ENCODE measurements at regions not wholly inside any gene's neighbourhood (a gene's known extent, or its start where the extent isn't known, plus 50 kb on each side); places are given as distances from the start of the nearest gene placed in this dataset.
"Not testable (repeated sequence)": the region's sequence is repeated elsewhere in the genome, so short reads cannot be mapped to it uniquely, and the experiment has no call there.

DNA sequence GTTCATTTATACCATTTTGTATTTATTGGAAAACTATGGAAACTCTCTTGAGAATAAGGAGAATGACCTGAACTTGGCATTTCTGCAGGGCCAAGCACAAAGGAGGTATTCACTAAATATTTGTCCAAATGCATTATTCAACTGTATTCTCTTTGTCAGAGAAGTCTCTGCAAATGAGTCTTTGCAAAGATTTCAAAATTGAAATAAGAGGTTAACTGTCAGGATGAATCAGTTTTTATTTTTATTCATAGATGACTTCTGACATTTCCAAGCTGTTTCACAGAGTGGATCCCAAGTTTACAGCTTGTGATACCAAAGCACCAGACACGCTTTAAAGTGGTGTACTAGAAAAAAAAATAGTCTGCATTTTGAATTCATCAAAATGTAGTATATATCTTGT lies 131.6 kb downstream of the UTRN start:
- TF ChIP-seq SUZ12 (IDR thresholded peaks at IDR 0.05; ENCODE audit: extremely low read depth, insufficient read depth, insufficient read length) = no peak
- no peak for TF ChIP-seq ZNF274 (IDR thresholded peaks at IDR 0.05; ENCODE audit: low read depth, low read length)
- no peak for TF ChIP-seq YY1 (IDR thresholded peaks at IDR 0.05; ENCODE audit: insufficient read depth, insufficient read length)
- no peaks in the 10 kb centered on the region for H3K9me3 ChIP-seq (ENCODE audit: insufficient read depth, low read length)
- H3K9ac ChIP-seq (ENCODE audit: insufficient read length, low read depth) = no peak overlapping the region
- DNase-seq (ENCODE audit: low read depth, low spot score) = no peak
- H3K4me1 ChIP-seq (ENCODE audit: insufficient read depth, insufficient read length) = no peaks in the 10 kb centered on the region
- H3K36me3 ChIP-seq (ENCODE audit: insufficient read depth, insufficient read length, low read length) = no peaks in the 10 kb centered on the region
- no peak overlapping the region for H3K4me3 ChIP-seq (ENCODE audit: insufficient read length, low read depth)
- no peaks in the 10 kb centered on the region for H3K27me3 ChIP-seq (ENCODE audit: insufficient read depth, insufficient read length)

DNA sequence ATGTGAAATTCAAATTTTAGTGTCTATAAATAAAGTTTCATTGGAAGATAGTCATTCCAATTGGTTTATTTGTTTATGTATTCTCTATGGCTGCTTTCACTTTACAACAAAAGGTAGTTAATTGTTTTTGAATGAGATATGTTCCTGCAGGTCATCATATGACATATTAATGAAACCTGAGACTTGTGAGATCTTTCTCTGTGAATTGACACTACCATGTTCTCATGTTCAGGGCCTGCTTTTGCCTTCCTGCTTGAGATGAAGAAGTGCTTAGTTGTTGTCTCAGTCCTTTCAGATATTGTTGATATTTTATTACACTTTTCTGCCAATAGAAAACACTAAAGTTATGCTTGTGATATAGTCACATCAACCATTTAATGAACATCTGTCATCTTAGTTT lies 132.5 kb downstream of the UTRN start:
- Histone ChIP-seq H3K4me3 (ENCODE audit: insufficient read length, low read depth) (no peak overlapping the region), H3K4me1 (ENCODE audit: insufficient read depth, insufficient read length) (no peaks in the 10 kb centered on the region), H3K27me3 (ENCODE audit: insufficient read depth, insufficient read length) (no peaks in the 10 kb centered on the region), H3K36me3 (ENCODE audit: insufficient read depth, insufficient read length, low read length) (no peaks in the 10 kb centered on the region), H3K9ac (ENCODE audit: insufficient read length, low read depth) (no peak overlapping the region), H3K9me3 (ENCODE audit: insufficient read depth, low read length) (no peaks in the 10 kb centered on the region)
- TF ChIP-seq ZNF274 (IDR thresholded peaks at IDR 0.05; ENCODE audit: low read depth, low read length) (no peak), SUZ12 (IDR thresholded peaks at IDR 0.05; ENCODE audit: extremely low read depth, insufficient read depth, insufficient read length) (no peak), YY1 (IDR thresholded peaks at IDR 0.05; ENCODE audit: insufficient read depth, insufficient read length) (no peak)
- no peak for DNase-seq (ENCODE audit: low read depth, low spot score)

DNA sequence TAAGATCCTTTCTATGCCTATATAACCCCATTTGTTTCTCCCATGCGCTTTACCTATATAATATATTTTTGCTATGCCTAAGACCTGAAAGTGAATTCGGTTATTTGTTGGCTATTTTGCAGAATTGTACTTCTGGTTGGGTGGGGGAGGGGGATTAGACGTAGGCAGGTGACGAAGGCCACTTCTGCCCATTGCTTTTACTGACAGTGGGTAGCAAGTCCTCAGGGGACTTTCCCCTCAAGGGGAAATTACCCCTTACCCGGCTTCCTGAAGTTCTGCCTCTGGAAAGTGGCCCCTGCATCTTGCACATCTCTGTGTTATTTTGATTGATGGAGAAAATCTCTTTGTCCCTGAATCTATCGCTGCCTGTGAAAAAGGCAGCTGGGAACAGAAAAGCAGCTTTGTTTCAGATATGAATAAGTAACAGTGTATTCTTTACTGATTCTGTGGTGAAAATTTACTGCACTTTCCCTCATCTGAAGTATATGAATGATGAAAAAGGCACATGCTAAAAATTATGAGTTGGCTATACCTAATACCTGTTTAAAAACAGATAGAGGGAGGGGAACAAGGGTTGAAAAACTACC lies 133.9 kb downstream of the UTRN start:
- DNase-seq (ENCODE audit: low read depth, low spot score) = no peak
- TF ChIP-seq YY1 (IDR thresholded peaks at IDR 0.05; ENCODE audit: insufficient read depth, insufficient read length) = no peak
- no peak for TF ChIP-seq SUZ12 (IDR thresholded peaks at IDR 0.05; ENCODE audit: extremely low read depth, insufficient read depth, insufficient read length)

DNA sequence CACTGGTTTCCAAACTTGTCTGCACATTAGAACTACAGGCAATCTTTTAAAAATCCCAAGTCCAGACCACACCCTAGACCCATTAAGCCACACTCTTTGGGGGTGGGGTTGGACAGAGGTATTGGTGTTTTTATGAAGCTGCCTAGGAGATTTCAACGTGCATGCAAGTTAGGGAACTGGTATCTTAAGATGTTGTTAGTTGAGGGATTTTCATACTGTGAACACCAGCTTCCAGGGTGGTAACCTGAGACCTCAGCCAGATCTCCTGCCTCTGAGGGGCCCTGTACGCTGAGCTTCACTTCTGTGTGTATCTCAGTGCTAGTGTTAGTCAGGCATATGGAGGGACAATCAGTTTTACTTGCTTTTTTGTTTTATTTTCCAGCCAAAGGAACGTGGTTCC lies 138.0 kb downstream of the UTRN start:
- no peak overlapping the region for H3K4me3 ChIP-seq (ENCODE audit: insufficient read length, low read depth)
- H3K27me3 ChIP-seq (ENCODE audit: insufficient read depth, insufficient read length) = no peaks in the 10 kb centered on the region
- peaks cover 19% of the 10 kb centered on the region for H3K36me3 ChIP-seq (ENCODE audit: insufficient read depth, insufficient read length, low read length)
- H3K4me1 ChIP-seq (ENCODE audit: insufficient read depth, insufficient read length) = no peaks in the 10 kb centered on the region
- TF ChIP-seq ZNF274 (IDR thresholded peaks at IDR 0.05; ENCODE audit: low read depth, low read length) (no peak), YY1 (IDR thresholded peaks at IDR 0.05; ENCODE audit: insufficient read depth, insufficient read length) (no peak), SUZ12 (IDR thresholded peaks at IDR 0.05; ENCODE audit: extremely low read depth, insufficient read depth, insufficient read length) (no peak)
- H3K9me3 ChIP-seq (ENCODE audit: insufficient read depth, low read length) = no peaks in the 10 kb centered on the region
- no peak overlapping the region for H3K9ac ChIP-seq (ENCODE audit: insufficient read length, low read depth)
- no peak for DNase-seq (ENCODE audit: low read depth, low spot score)

More for the DNA sequence above, 133.9 kb downstream of the UTRN start:
- Histone ChIP-seq H3K9me3 (ENCODE audit: insufficient read depth, low read length) (no peaks in the 10 kb centered on the region), H3K4me1 (ENCODE audit: insufficient read depth, insufficient read length) (no peaks in the 10 kb centered on the region), H3K27me3 (ENCODE audit: insufficient read depth, insufficient read length) (no peaks in the 10 kb centered on the region), H3K36me3 (ENCODE audit: insufficient read depth, insufficient read length, low read length) (peaks cover 2% of the 10 kb centered on the region), H3K9ac (ENCODE audit: insufficient read length, low read depth) (no peak overlapping the region), H3K4me3 (ENCODE audit: insufficient read length, low read depth) (no peak overlapping the region)

DNA sequence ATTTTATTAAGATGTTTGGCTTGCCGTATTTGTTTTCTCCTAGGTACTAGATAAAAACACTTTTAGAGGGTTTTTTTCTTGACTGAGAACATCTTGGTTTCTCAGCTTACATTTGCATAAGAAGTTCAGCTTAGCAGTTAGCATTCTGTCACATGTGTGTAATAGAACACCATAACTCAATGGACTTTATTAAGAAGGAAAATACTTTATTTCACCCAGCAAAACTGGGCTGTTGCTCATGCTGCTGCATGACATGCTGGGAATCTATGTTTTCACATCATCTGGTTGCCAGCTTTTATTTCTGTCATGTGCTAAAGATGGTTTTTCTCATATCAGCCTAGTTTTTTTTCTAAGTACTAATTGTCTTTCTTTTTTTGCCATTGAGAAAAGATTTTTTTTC lies 144.6 kb downstream of the UTRN start:
- Histone ChIP-seq H3K9me3 (ENCODE audit: insufficient read depth, low read length) (no peaks in the 10 kb centered on the region), H3K36me3 (ENCODE audit: insufficient read depth, insufficient read length, low read length) (peaks cover 28% of the 10 kb centered on the region), H3K4me3 (ENCODE audit: insufficient read length, low read depth) (no peak overlapping the region), H3K9ac (ENCODE audit: insufficient read length, low read depth) (no peak overlapping the region), H3K4me1 (ENCODE audit: insufficient read depth, insufficient read length) (no peaks in the 10 kb centered on the region), H3K27me3 (ENCODE audit: insufficient read depth, insufficient read length) (no peaks in the 10 kb centered on the region)
- no peak for DNase-seq (ENCODE audit: low read depth, low spot score)
- TF ChIP-seq YY1 (IDR thresholded peaks at IDR 0.05; ENCODE audit: insufficient read depth, insufficient read length) (no peak), SUZ12 (IDR thresholded peaks at IDR 0.05; ENCODE audit: extremely low read depth, insufficient read depth, insufficient read length) (no peak), ZNF274 (IDR thresholded peaks at IDR 0.05; ENCODE audit: low read depth, low read length) (no peak)

DNA sequence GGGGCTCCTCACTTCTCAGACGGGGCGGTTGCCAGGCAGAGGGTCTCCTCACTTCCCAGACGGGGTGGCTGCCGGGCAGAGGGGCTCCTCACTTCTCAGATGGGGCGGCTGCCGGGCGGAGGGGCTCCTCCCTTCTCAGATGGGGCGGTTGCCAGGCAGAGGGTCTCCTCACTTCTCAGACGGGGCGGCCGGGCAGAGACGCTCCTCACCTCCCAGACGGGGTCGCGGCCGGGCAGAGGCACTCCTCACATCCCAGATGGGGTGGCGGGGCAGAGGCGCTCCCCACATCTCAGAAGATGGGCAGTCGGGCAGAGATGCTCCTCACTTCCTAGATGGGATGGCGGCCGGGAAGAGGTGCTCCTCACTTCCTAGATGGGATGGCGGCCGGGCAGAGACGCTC lies 148.3 kb downstream of the UTRN start:
- not testable (repeated sequence) for DNase-seq (ENCODE audit: low read depth, low spot score); H3K4me3 ChIP-seq (ENCODE audit: insufficient read length, low read depth); H3K4me1 ChIP-seq (ENCODE audit: insufficient read depth, insufficient read length); H3K27me3 ChIP-seq (ENCODE audit: insufficient read depth, insufficient read length); H3K9ac ChIP-seq (ENCODE audit: insufficient read length, low read depth); H3K9me3 ChIP-seq (ENCODE audit: insufficient read depth, low read length)
- peaks cover 35% of the 10 kb centered on the region for H3K36me3 ChIP-seq (ENCODE audit: insufficient read depth, insufficient read length, low read length)

DNA sequence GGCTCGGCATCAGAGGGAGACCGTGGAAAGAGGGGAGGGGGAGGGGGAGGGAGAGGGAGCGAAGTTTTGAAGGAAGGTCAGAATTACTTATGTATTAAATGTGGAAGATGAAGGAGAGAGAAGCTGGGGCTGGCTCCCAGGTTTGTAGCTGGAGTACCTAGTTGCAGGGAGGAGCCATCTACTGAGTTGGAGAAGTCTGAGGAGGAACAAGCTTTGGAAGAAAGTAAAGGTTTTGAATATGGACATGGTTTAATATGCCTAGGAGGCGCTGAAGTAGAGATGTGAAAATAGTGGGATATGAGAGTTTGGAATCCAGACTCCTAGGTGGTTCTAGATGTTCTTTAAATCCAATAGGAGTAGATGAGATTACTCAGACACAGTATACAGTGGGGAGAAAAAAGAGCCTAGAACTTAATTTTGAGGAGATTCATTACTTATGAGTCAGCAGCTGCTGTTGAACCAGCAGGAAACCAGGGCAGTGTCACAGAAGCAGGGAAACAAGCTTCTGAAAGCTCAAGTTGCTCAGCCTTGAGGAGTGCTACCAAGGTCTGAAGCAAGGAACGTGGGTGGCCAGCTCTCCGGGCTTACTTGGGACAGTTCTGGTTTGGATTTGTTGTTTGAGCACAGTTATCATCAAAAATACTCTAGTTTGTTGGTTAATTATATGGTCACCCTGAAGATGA lies 149.3 kb downstream of the UTRN start:
- Histone ChIP-seq H3K9me3 (ENCODE audit: insufficient read depth, low read length) (no peaks in the 10 kb centered on the region), H3K36me3 (ENCODE audit: insufficient read depth, insufficient read length, low read length) (peaks cover 40% of the 10 kb centered on the region), H3K4me1 (ENCODE audit: insufficient read depth, insufficient read length) (no peaks in the 10 kb centered on the region), H3K27me3 (ENCODE audit: insufficient read depth, insufficient read length) (no peaks in the 10 kb centered on the region), H3K9ac (ENCODE audit: insufficient read length, low read depth) (no peak overlapping the region), H3K4me3 (ENCODE audit: insufficient read length, low read depth) (no peak overlapping the region)
- TF ChIP-seq YY1 (IDR thresholded peaks at IDR 0.05; ENCODE audit: insufficient read depth, insufficient read length) (no peak), SUZ12 (IDR thresholded peaks at IDR 0.05; ENCODE audit: extremely low read depth, insufficient read depth, insufficient read length) (no peak), ZNF274 (IDR thresholded peaks at IDR 0.05; ENCODE audit: low read depth, low read length) (no peak)
- no peak for DNase-seq (ENCODE audit: low read depth, low spot score)

Data from NT2/D1 (cell line).